ENCODE measurements at regions not wholly inside any gene's neighbourhood (a gene's known extent, or its start where the extent isn't known, plus 50 kb on each side); places are given as distances from the start of the nearest gene placed in this dataset.
"Not testable (repeated sequence)": the region's sequence is repeated elsewhere in the genome, so short reads cannot be mapped to it uniquely, and the experiment has no call there.

DNA sequence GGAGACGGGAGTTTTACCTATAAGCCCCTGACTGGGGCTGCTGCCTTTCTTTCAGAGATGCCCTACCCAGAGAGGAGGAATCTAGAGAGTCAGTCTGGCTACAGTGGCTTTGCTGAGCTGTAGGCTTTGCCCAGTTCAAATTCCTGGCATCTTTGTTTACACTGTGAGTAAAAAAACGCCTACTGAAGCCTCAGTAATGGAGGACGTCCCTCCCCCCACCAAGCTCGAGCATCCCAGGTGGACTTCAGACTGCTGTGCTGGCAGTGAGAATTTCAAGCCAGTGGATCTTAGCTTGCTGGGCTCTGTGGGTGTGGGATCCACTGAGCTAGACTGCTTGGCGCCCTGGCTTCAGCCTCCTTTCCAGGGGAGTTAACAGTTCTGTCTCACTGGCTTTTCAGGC is 237.1 kb upstream of the NT5E start:
- H3K4me3 ChIP-seq (replicated peaks in 1 of 3; ENCODE audit: low read depth in 2 of 3, low read length in 3 of 3); H3K4me1 ChIP-seq (ENCODE audit: control insufficient read depth in 1 of 2, insufficient read depth in 2 of 2, low read length in 2 of 2); H3K27me3 Mint-ChIP-seq (ENCODE audit: low read depth in 3 of 3); H3K4me1 Mint-ChIP-seq; H2AFZ ChIP-seq (ENCODE audit: insufficient read depth, low read depth, low read length, poor library complexity, severe bottlenecking); intact Hi-C loops (cut with micrococcal nuclease); H3K27ac Mint-ChIP-seq; DNase-seq; H3K36me3 ChIP-seq (replicated peaks in 1 of 2; ENCODE audit: control insufficient read depth in 1 of 2, insufficient read depth in 2 of 2, low read length in 2 of 2); H3K27ac ChIP-seq (ENCODE audit: low read depth in 1 of 2, low read length in 2 of 2); H3K4me3 Mint-ChIP-seq; H3K4me2 ChIP-seq (replicated peaks; ENCODE audit: extremely low read depth, low read length, poor library complexity, severe bottlenecking); H4K20me1 ChIP-seq (ENCODE audit: insufficient read depth, low read length); H3K36me3 Mint-ChIP-seq; H3K79me2 ChIP-seq (ENCODE audit: insufficient read depth, low read length); H3K9ac ChIP-seq (ENCODE audit: insufficient read depth, low read length, poor library complexity, severe bottlenecking); H3K27me3 ChIP-seq (ENCODE audit: control insufficient read depth in 2 of 2, insufficient read depth in 2 of 2, low read length in 2 of 2): not testable (repeated sequence)
- 0% methylated on average over 1 of the region's 5 CpGs for WGBS (ENCODE audit: insufficient coverage)
- H3K9me3 ChIP-seq (replicated peaks in 1 of 2; ENCODE audit: control insufficient read depth in 1 of 2, insufficient read depth in 1 of 2, low read length in 2 of 2): peaks cover 11 to 14% of the 10 kb centered on the region in 2 donors
- peaks cover 7 to 44% (median 20%) of the 10 kb centered on the region in 7 donors for H3K9me3 Mint-ChIP-seq

GRCh38 chr6:85195243-85195642 is 254.6 kb upstream of the NT5E start:
- H2AFZ ChIP-seq (ENCODE audit: insufficient read depth, low read depth, low read length, poor library complexity, severe bottlenecking): no peak overlapping the region
- H3K9me3 Mint-ChIP-seq: peaks cover 2 to 14% (median 4%) of the 10 kb centered on the region in 7 donors
- H3K27ac ChIP-seq (ENCODE audit: low read depth in 1 of 2, low read length in 2 of 2): no peak overlapping the region
- H3K4me1 Mint-ChIP-seq: no peaks in the 10 kb centered on the region
- no peak overlapping the region for H3K9ac ChIP-seq (ENCODE audit: insufficient read depth, low read length, poor library complexity, severe bottlenecking)
- H3K36me3 Mint-ChIP-seq: no peaks in the 10 kb centered on the region
- no peaks in the 10 kb centered on the region for H3K36me3 ChIP-seq (replicated peaks in 1 of 2; ENCODE audit: control insufficient read depth in 1 of 2, insufficient read depth in 2 of 2, low read length in 2 of 2)
- H3K4me3 ChIP-seq (replicated peaks in 1 of 3; ENCODE audit: low read depth in 2 of 3, low read length in 3 of 3): no peak overlapping the region
- no peaks in the 10 kb centered on the region for H4K20me1 ChIP-seq (ENCODE audit: insufficient read depth, low read length)
- no peak for TF ChIP-seq CTCF (IDR thresholded peaks at IDR 0.05)
- no peak overlapping the region for H3K4me2 ChIP-seq (replicated peaks; ENCODE audit: extremely low read depth, low read length, poor library complexity, severe bottlenecking)
- H3K4me3 Mint-ChIP-seq: no peak overlapping the region
- H3K27ac Mint-ChIP-seq: no peak overlapping the region
- no peak for DNase-seq
- H3K79me2 ChIP-seq (ENCODE audit: insufficient read depth, low read length): no peaks in the 10 kb centered on the region
- H3K27me3 ChIP-seq (ENCODE audit: control insufficient read depth in 2 of 2, insufficient read depth in 2 of 2, low read length in 2 of 2): no peaks in the 10 kb centered on the region
- H3K27me3 Mint-ChIP-seq (ENCODE audit: low read depth in 3 of 3): peaks cover 0 to 4% (median 0%) of the 10 kb centered on the region in 3 donors
- intact Hi-C loops (cut with micrococcal nuclease): no loop called here
- no peaks in the 10 kb centered on the region for H3K4me1 ChIP-seq (ENCODE audit: control insufficient read depth in 1 of 2, insufficient read depth in 2 of 2, low read length in 2 of 2)
- H3K9me3 ChIP-seq (replicated peaks in 1 of 2; ENCODE audit: control insufficient read depth in 1 of 2, insufficient read depth in 1 of 2, low read length in 2 of 2): peaks cover 4 to 14% of the 10 kb centered on the region in 2 donors

All from CD14-positive monocyte (primary cell).